HFFc6 (cell line): ENCODE measurements at regions not wholly inside any gene's neighbourhood (a gene's known extent, or its start where the extent isn't known, plus 50 kb on each side); places are given as distances from the start of the nearest gene placed in this dataset.

Source experiments
- DNase-seq: peaks from one replicate; pipeline ENCODE4 v3.0.0-alpha.2; 2018
- H3K27ac Mint-ChIP-seq: 2 replicates; pipeline ENCODE4 v1.8.0; 2020; ENCODE audit warnings: mild to moderate bottlenecking, mixed read lengths
- H3K27me3 Mint-ChIP-seq: 2 replicates; pipeline ENCODE4 v1.8.0; 2021; ENCODE audit warnings: mild to moderate bottlenecking, moderate library complexity, mixed read lengths; ENCODE audit not compliant: insufficient read depth
- H3K36me3 Mint-ChIP-seq: 2 replicates; pipeline ENCODE4 v1.8.0; 2021; ENCODE audit warnings: low read depth, mixed read lengths
- H3K4me1 Mint-ChIP-seq: 2 replicates; pipeline ENCODE4 v1.8.0; 2020; ENCODE audit warnings: low read depth, mixed read lengths
- H3K4me3 Mint-ChIP-seq: 2 replicates; pipeline ENCODE4 v1.8.0; 2020; ENCODE audit warnings: mild to moderate bottlenecking, moderate library complexity, mixed read lengths
- H3K9me3 Mint-ChIP-seq: 2 replicates; pipeline ENCODE4 v1.8.0; 2020; ENCODE audit warnings: mild to moderate bottlenecking, mixed read lengths
- TF ChIP-seq, protein P1 (sequence below): fragments of 200-600 bp; sonication (generic); IDR thresholded peaks from 2 replicates; pipeline ENCODE4 v1.5.0; 2021; ENCODE audit warnings: antibody characterized with exemption, mild to moderate bottlenecking

DNA sequence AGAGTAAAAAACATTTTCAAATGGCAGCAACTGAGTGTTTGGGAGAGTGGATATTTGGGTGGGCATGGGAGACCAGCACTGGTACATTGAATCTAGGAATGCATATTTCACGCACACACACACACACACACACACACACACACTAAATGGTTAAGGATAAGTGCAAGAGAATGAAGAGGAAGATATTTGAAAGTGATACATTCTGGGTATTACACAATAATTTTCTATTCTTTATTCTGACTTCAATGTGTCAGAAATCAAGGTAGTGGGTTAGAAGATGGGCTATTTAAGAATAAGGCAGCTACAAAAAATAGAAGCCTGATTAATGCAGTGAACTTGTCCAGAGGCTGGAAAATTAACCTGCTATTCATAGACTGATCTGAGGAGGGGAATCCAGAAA is 577.0 kb downstream of the TMEM182 start:
- no peak for DNase-seq
- H3K27me3 Mint-ChIP-seq: no peaks in the 10 kb centered on the region
- TF ChIP-seq, protein P1, sequence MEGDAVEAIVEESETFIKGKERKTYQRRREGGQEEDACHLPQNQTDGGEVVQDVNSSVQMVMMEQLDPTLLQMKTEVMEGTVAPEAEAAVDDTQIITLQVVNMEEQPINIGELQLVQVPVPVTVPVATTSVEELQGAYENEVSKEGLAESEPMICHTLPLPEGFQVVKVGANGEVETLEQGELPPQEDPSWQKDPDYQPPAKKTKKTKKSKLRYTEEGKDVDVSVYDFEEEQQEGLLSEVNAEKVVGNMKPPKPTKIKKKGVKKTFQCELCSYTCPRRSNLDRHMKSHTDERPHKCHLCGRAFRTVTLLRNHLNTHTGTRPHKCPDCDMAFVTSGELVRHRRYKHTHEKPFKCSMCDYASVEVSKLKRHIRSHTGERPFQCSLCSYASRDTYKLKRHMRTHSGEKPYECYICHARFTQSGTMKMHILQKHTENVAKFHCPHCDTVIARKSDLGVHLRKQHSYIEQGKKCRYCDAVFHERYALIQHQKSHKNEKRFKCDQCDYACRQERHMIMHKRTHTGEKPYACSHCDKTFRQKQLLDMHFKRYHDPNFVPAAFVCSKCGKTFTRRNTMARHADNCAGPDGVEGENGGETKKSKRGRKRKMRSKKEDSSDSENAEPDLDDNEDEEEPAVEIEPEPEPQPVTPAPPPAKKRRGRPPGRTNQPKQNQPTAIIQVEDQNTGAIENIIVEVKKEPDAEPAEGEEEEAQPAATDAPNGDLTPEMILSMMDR: no peak
- no peak overlapping the region for H3K4me3 Mint-ChIP-seq
- no peaks in the 10 kb centered on the region for H3K36me3 Mint-ChIP-seq
- no peak overlapping the region for H3K27ac Mint-ChIP-seq
- peaks cover 32% of the 10 kb centered on the region for H3K9me3 Mint-ChIP-seq
- H3K4me1 Mint-ChIP-seq: no peaks in the 10 kb centered on the region

DNA sequence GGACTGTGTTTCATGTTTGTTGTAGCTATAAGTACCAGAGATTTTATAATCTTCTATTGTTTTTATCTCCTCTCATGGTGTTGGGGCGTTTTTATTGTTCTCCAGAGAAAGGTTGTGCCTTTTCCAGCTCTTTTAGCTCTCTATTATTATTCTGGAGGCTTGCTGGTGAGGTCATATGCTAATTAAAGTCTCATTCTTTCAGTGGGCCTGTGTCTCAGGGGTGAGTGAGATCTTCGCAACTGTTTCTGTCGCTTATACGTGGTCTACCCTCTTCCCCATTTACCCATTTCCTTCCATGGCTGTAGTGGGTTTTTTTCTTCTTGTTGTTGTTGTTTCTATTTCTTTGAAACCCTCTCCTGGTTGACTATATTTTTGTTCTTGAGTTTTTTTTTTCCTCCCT is 584.9 kb downstream of the TMEM182 start:
- Mint-ChIP-seq H3K27ac (no peak overlapping the region), H3K9me3 (peaks cover 20% of the 10 kb centered on the region), H3K27me3 (no peaks in the 10 kb centered on the region), H3K4me1 (no peaks in the 10 kb centered on the region), H3K36me3 (no peaks in the 10 kb centered on the region), H3K4me3 (no peak overlapping the region)
- TF ChIP-seq, protein P1: no peak
- DNase-seq: no peak

DNA sequence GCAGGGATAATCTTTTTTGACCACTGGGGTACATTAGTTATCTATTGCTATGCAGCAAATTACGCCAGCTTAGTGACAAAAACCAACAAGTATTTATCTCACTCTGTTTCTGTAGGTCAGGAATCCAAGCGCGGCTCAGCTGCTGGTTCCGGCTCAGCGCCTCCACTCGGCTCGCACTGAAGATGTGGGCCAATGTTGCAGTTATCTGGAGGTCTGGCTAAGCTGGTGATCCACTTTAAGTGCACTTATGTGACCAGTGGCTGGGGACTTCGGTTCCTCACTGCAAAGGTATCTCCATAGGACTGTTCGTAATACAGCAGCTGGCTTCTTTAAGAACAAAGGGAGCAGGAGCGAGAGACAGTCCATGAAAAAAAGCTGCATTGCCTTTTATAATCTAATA is 591.9 kb downstream of the TMEM182 start:
- H3K4me1 Mint-ChIP-seq: no peaks in the 10 kb centered on the region
- TF ChIP-seq, protein P1: no peak
- no peaks in the 10 kb centered on the region for H3K27me3 Mint-ChIP-seq
- no peak overlapping the region for H3K4me3 Mint-ChIP-seq
- H3K27ac Mint-ChIP-seq: no peak overlapping the region
- H3K36me3 Mint-ChIP-seq: peaks cover 4% of the 10 kb centered on the region; the same call in 1 of the 2 replicates
- DNase-seq: no peak
- H3K9me3 Mint-ChIP-seq: peaks cover 47% of the 10 kb centered on the region

- Mint-ChIP-seq H3K27me3 (no peaks in the 10 kb centered on the region), H3K9me3 (peaks cover 39% of the 10 kb centered on the region), H3K4me1 (no peaks in the 10 kb centered on the region), H3K27ac (no peak overlapping the region), H3K36me3 (peaks cover 4% of the 10 kb centered on the region; the same call in 1 of the 2 replicates), H3K4me3 (no peak overlapping the region)
- TF ChIP-seq, protein P1: no peak
- DNase-seq: no peak
These were observed 593.5 kb downstream of the TMEM182 start for GRCh38 chr2:103355287-103355686.

GRCh38 chr2:103361712-103362111 is 599.9 kb downstream of the TMEM182 start:
- TF ChIP-seq, protein P1: no peak
- H3K27me3 Mint-ChIP-seq: no peaks in the 10 kb centered on the region

DNA sequence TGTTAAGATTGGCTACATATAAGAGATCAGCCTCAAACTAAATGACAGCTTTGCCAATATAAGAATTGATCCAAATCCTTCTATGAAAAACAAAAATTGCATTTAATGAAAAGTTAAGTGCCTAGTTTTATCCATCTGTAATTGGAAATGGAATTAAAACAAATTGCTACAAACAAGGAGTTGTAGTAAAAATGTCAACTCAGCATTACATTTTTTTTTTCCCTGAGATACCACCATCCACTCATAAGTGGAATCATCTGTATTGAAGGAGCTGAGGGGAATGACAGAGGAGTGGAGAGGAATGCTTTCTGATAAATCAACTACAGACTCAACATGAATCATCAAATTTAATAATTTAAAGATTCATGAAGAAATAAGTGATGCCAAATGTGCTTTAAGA is 601.8 kb downstream of the TMEM182 start:
- H3K4me3 Mint-ChIP-seq: no peak overlapping the region
- DNase-seq: no peak
- peaks cover 20% of the 10 kb centered on the region for H3K9me3 Mint-ChIP-seq
- no peak overlapping the region for H3K27ac Mint-ChIP-seq
- no peaks in the 10 kb centered on the region for H3K4me1 Mint-ChIP-seq
- H3K36me3 Mint-ChIP-seq: 0 out of 2 replicates have a peak, but pooled peaks cover 4% of the 10 kb centered on the region
- TF ChIP-seq, protein P1: no peak
- no peaks in the 10 kb centered on the region for H3K27me3 Mint-ChIP-seq

More at GRCh38 chr2:103361712-103362111, 599.9 kb downstream of the TMEM182 start:
- H3K4me1 Mint-ChIP-seq: no peaks in the 10 kb centered on the region
- 0 out of 2 replicates have a peak, but pooled peaks cover 4% of the 10 kb centered on the region for H3K36me3 Mint-ChIP-seq
- no peak overlapping the region for H3K4me3 Mint-ChIP-seq
- no peak overlapping the region for H3K27ac Mint-ChIP-seq
- peaks cover 30% of the 10 kb centered on the region for H3K9me3 Mint-ChIP-seq
- DNase-seq: no peak
